DMS 273 (cell line): ENCODE measurements at regions not wholly inside any gene's neighbourhood (a gene's known extent, or its start where the extent isn't known, plus 50 kb on each side); places are given as distances from the start of the nearest gene placed in this dataset.

Experiments
- DNase-seq: peaks from one replicate; lab custom pipeline; 2025; ENCODE audit not compliant: unreplicated experiment; lab: John Stamatoyannopoulos, UW

DNA sequence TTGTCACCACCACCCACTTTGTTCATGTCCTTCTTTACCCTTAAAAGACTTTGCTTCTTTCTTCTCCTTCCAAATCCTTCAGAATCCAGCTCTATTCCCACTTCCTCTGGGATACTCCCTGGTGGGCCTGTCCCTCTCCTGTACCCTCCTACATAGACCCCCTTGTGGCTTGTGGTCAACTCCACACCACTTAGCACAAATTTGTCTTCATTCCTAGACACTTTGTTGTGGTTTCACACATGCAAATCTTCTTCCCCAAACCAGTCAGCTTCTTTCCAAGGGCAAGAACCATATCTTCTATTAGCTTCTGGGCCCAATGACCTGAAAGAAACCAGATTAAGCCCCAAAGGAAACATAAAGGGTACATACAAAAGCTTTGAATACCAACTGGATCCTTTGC is 342.4 kb downstream of the TNS1 start:
- no peak for DNase-seq

DNA sequence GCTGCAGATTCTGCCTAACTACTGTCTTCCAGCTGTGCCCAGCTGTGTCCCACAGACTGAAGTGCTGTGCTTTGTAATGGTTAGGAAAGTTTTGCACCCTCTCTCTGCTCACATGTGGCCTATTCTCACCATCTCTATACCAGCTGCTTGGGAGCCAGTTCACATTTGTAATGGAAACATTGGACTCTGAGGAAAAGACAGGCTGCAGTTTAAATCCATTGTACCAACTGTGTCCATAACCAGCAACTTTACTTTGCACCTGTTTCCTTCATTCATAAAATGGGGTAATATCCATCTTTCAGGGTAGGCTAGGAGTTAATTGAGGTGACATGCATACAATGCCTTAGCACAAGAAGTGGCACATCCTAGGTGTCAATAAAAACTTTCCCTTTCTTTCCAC is 344.0 kb downstream of the TNS1 start:
- no peak for DNase-seq

DNA sequence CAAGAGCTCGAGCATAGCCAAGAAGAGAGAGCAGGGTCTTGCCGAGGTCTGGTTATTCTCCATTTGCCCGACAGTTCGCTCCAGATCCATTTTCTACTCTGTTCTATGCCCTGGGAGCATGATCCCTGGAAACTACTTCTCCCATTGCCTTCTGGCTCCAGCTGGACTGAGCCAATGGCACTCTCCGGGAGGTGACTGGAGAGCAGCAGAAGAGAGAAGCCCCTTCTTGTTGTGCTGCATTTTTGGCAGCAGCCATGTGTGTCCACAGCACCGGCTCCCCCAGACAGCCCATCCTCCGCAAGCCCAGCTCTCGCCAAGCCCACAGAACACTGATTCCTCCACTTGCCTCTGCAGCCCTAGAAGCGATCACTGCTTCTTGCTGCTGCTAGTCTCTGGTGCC is 345.5 kb downstream of the TNS1 start:
- DNase-seq = no peak

DNA sequence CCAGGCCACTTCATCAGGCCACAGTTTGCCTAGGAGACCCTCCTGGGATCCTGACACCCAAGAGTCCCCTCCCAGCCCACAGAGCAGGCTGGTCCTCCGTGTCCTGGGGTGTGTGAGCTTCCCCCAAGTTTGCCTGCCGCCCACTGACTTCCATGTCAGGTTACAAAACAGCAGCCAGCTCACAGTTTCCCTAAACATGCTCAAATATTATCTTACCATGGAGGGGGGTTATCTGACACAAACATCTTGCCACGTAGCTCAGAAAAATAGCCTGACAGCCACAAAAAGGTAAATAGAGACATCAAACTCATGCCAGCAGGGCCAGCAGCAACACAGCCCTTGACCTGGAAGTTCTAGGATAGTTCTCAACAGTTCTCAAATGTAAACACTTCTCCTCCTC is 346.5 kb downstream of the TNS1 start:
- no peak for DNase-seq

DNA sequence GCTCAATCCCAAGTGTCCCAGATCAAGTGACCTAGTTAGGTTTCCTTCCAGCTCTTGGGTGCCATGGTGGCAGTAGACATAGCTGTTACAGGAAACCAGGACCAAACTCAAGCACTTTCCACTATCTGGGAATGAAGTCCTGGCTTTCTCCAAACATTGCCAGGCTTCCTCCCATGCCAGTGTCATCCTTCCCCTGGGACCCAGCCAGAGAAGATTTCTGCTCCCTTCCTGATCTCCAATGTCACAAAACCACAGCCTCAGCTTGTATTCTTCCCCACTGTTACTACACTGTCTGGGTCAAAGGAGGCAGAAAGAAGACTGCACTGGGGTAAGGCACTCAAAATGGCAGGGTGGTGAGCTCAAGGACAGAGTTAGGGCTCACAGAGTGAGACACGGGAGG is 347.1 kb downstream of the TNS1 start:
- DNase-seq = no peak

DNA sequence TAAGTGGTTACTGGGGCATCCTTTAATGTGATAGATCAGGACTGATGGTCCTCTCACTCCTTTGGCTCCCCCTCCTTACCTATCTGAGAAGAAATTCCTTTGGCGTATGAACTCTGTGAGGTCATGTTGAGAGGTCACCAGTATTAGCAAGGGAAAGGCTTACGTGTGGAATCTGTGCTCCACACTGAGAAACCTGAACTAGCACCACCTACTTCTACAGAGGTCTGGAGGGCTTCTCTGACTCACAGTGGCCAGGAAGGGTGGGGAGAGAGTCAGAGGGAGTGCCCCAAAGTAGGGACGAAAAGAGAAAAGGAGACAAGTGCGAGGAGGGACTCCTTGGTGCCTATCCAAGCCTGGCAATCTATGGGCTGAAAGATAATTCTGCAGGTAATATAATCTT is 348.6 kb downstream of the TNS1 start:
- DNase-seq = no peak

DNA sequence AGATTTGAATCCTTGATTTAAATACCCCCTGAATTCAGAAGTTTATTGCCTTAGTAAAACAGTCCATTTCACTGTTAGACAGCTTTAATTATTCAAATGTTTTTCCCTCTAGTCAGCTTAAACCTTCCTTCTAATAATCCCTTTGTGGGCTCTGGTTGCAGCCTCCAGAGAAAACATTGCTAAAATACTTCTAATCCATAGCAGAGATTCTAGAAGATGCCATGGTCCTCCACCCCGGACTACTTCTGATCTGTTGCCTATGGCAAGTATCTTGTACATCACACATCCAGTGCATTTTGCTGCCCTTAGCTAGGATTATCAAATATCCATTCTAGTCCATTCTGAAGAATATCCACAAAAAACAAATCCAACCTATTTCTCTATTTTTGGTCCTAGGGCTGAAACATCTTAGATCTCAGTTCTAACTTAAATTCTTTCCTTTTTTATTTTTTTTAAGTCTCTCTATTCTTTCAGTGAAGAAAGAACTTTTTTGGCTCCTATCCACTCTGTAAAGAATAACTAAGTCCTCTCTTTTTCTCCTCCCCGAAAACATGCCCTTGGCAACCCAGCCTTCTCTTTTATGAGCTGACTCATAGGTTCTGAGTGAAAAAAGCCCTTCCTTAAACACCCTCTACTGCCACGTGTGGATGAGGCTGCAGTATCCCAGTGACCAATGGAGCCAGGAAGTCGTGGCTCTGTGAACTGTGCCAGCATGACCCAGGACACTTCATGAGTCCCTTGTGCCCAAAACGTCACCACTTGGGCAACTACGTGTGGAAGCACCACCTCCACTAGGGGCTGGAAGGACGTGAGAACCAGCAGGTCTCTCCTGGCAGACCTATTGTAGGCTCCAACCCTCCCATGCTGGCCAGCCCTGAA is 349.8 kb downstream of the TNS1 start:
- peak; percentile 7 for DNase-seq

DNA sequence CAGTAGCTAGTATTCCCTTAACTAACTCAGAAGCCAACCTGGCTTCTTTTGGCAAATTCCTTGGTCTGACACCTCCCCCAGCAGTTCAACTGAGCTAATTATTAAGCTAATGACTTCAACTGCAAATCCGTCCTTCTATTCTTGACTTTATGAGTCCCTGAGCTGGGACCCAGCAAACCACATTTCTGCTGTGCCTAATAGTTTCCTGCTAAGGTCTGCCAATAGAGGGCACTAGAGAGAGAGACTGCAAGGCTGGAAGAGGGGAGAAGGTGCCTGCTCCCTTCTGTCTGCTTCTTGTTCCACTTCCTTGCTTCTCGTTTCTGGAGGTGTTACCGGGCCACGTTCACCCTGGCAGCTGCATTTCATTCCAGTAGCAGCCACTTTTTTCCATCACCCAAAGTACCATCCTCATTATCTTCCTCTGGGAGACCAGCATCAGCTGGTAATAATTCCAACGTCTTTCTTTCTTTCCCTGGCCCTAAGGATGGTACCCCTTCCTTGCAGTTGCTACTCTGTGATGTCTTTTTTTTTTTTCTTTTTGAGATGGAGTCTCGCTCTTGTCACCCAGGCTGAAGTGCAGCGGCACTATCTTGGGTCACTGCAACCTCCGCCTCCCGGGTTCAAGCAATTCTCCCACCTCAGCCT is 352.0 kb downstream of the TNS1 start:
- DNase-seq = peak; percentile 83

DNA sequence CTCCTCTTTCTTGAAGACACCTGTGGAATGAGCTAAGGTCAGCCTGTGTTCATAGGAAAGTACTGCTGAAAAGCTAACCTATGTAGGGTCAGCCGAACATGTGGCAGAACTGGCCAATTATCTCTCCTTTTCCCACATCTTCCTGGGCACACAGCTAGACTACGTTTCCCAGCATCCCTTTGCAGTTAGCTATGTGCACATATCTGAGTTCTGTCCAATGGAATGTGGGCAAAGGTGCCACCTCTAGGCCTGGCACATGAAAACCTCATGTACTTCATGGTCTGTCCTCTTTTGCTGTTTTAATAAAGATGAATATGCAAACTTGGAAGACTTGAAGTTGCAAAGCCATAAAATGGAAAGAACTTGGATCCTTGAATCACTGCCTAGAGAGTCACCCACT is 352.6 kb downstream of the TNS1 start:
- DNase-seq = peak; percentile 44

DNA sequence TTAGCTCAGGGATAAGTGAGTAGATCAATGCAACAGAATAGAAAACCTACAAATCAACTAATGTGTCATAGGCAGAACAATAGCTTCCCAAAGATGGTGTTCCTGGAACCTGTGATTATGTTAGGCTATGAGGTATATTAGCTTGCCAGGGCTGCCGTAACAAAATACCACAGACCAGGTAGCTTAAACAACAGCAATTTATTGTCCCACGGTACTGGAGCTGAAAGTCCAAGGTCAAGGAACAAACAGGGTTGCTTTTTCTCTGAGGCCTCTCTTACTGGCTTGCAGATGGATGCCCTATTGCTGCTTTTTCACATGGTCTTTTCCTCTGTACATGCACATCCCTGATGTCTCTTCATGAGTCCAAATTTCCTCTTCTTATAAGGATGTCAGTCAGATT is 354.9 kb downstream of the TNS1 start:
- DNase-seq = no peak

DNA sequence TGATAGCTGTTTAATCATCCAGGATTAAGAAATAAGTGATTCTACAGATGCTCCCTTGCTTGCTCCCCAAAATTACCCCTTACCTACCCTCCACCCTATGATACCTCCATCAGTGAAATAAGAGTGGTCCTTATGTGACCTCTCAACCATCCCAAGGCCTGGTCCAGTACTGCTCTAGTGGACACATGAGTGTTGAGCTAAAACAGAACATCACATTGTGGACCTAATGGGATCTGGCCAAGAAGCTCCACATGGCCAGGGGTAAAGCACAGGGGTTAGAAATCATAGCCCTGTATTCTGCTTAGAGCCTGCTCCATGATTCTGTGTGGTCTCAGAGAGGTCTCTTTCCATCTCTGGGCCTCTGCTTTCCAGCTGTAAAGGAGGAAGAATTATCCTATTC is 355.6 kb downstream of the TNS1 start:
- DNase-seq = no peak

DNA sequence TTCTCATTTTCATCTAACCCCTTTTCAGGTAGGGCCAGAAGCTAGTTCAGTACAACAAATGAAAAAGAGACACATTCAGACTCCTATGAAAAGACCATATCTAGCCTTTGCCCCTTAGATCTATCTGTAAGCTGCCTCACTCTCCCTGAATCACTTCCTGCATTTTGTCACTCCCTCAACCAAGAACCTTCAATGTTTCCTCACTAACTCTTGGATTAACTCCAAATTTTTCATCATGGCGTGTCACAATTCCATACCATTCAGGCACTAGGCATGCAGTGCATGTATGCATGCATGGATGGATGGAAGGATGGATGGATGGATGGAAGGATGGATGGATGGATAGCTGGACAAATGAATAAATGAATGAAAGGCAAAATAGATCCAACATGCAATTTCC is 356.9 kb downstream of the TNS1 start:
- DNase-seq = no peak

DNA sequence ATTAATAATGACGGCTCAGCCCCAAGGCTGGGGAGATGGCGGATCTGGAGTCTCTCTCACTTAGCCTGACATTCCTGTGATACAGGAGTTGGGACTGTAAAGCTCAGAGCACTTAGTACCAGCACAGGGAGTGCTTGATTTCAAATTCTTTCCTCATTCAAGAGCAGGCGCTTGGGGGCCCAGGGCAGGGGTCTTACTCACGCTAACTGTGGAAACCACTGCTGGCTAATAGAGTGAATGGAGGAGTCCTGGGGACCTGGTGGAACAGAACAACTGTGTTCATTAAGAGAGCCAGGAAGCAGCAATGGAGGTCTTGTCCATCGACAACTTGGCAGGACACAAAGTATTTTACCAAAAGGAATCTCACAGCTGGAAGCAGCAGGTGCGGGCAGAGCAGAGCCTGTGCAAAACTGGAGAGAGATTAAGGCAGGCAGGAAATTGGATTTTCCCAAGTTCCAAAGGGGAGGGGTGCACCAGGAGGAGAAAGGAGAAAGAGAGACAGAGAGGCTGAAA is 358.9 kb downstream of the TNS1 start:
- DNase-seq = no peak

DNA sequence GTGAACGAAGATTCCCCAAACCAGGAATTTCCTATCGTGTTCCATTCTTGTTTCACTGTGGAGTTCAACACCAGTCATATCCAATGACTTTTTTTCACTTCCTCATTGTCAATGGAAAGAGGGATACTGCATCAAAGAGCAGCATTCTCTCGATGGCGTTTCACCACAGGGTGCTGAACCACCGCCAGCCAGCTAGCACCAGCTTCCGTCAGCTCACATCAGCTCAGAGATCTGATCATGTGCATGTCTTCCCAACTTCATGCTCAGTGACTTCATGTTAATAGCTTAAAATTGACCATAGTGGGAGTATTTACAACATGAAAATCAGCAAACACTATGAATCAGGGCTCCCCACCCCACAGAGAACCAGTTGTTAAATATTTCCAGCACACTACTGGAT is 359.9 kb downstream of the TNS1 start:
- DNase-seq = no peak

DNA sequence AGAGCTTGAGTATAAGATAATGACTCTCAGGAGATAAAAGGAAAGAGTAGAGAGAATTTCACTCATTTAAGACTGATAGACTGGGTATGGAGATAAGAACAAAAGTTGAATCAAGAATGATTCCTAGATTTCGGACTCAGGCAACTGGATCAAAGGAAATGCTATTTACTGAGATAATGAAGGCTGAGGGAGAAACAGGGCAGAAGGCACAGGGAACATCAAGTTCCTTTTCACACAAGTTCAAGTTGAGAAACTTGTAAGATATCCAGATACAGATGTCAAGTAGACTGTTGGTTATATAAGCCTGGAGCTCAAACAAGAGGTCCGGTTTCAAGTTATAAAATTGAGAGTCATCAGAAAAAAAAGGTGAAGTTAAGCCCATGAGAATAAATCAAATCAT is 360.8 kb downstream of the TNS1 start:
- no peak for DNase-seq

DNA sequence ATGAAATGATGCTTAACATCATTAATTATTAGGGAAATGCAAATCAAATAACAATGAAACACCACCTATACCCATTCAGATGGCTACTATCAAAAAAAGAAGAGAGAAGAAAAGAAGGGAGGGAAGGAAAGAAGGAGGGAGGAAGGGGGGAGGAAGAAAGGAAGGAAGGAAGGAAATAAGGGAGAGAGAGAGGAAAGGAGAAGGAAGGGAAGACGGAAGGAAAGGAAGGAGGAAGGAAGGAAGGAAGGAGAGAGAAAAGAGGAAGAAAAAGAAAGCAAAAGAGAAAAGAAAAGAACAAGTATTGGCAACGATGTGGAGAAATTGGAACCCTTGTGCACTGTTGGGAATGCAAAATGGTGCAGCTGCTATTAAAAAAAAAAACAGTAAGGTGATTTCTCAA is 363.3 kb downstream of the TNS1 start:
- DNase-seq = no peak

DNA sequence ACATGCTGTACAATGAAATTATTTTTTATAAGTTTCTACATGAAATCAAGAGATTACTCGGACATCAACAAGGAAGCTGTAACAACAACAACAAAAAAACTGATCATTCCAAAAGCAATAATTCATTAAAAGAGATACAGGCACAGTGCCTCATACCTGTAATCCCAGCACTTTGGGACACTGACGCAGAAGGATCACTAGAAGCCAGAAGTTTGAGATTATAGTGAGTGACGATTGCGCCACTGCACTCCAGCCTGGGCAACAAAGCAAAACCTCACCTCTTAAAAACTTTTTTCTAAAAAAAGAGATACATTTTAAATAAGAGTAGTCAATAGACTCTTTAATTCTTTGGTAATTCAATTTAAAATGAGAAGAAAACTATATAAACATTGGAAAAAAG is 364.3 kb downstream of the TNS1 start:
- DNase-seq = no peak

DNA sequence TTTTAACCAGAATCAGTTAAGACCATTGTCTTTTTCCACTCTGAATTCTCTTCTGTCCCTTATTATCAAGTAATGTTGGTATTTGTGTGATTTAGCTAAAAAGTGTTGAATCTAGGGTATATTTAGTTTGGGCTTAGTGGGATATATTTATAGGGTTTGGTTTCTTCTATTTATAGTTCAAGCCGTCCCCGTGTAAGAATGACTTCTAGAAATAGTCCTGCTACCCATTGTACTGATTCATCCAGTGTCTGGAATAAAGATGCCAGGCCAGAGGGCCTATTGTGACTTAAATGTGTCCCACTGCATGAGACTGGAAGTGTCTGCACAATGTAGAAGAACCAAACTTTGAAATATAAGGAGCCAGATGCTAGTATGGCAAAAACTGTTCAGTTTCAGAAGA is 364.8 kb downstream of the TNS1 start:
- DNase-seq = no peak

DNA sequence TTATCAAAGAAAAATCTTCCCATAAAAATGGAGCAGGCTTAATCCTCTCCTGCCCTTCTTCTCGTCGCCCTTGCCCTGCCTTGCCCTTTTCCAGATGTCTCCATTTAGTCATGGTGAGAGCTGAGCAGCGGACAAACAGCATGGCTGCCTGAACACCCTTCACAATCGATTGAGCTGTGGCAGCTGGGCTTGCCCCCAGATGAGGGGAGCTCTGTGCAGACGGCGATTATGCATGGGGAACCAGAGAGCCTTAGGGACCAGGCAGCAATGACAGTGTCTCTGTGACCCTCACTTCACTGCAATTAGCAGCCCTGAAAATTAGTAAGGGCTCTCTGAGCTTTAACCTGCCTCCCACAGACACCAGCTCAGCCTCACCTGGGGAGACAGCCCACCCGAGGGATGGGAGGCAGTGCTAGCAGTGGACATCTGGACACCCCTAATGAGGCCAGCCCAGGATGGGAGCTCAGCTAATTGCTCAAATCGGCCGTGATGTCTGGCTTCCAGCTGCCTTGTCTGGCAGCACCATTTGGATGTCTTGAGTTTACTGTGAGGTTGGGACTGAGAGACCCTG is 365.7 kb downstream of the TNS1 start:
- DNase-seq = peak; percentile 36

DNA sequence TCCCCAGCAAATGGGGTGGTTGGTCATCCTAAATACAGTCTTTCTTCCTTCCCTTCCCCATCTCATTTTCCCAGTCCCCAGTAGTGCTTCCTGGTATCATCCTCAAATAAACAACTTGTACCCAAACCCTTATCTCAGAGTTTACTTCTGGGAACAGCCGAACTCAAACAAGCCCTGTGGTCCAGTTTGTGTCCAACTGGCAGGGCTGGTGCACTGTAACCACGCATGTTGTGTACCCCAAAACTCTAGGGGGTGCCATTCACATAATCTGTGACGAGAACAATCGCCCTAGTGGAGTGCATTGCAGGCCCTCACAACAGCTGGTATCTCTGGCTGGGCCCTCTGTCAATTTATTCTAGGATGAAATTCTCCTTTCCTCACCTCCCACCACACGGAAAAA is 366.2 kb downstream of the TNS1 start:
- DNase-seq = no peak

DNA sequence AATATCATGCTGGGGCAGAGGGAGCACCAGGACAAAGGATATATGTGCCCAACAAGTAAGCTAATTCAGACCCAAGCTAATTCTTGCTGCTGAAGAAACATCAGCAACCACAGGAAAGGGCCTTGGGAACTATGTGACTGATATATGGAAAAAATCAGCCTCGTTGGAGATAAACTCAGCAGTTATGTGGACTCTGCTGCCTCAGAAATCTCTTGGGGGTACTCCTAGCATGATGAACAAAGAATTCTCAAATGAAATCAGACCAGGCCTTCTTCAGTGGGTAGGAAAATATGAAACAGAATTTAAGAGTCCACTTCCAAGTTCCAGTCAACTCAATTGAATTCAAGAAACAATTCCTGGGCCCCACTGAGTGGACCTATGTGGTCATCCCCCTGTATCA is 367.9 kb downstream of the TNS1 start:
- no peak for DNase-seq

DNA sequence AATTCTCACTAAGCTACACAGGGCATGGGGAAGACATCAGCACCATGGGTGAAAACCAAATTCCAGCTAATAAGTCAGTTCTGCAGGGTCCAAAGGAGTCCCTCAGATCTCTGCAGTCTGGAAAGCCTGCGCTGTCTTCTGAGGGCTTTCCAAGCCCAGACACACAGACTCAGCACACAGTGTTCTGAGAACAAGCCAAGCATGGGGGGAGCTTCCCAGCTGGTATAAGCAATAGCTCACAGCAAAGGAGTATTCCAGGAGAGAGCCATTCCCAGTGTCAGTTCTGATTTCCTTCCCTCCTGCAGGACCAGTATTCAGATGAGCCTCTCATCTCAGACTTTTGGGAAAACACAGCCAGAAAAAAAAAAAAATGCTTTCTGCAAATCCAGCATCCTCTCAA is 370.8 kb downstream of the TNS1 start:
- no peak for DNase-seq
